IMR-90 (cell line): ENCODE measurements at regions not wholly inside any gene's neighbourhood (a gene's known extent, or its start where the extent isn't known, plus 50 kb on each side); places are given as distances from the start of the nearest gene placed in this dataset.

ENCODE experiments used
- ATAC-seq: fragments of 200-7000 bp; cut with Tn5 transposase; 2 replicates; pipeline ENCODE4 v1.9.1; 2020; ENCODE audit warnings: low read depth, mild to moderate bottlenecking, moderate library complexity
- BruUV-seq: library from RNA; stranded (reverse); fragments of 400-500 nt; replicated peaks from 2 replicates; lab custom pipeline; 2021; lab: Mats Ljungman, UMichigan
- CTCF ChIA-PET: fragments of 300-600 bp; formaldehyde crosslinking; extraction: SDS; loops from one replicate; lab custom pipeline; 2021; ENCODE audit warnings: antibody characterized with exemption; lab: Yijun Ruan, JAX
- POLR2A ChIA-PET: fragments of 300-600 bp; sonication (Branson Sonifier 250); formaldehyde crosslinking; loops from one replicate; lab custom pipeline; 2022; ENCODE audit warnings: antibody characterized with exemption; ENCODE audit not compliant: unreplicated experiment; lab: Charles Lee
- DNase-seq: peaks from one replicate; pipeline ENCODE4 v3.0.0; 2013
- H2AFZ ChIP-seq: replicated peaks from 2 replicates; pipeline ENCODE3; 2013; ENCODE audit warnings: low read length, mild to moderate bottlenecking; ENCODE audit not compliant: poor library complexity
- H2AK5ac ChIP-seq: 2 replicates; pipeline ENCODE4 v1.6.1; 2013; ENCODE audit warnings: low read depth, low read length, inconsistent platforms
- H2AK9ac ChIP-seq: replicated peaks from 2 replicates; pipeline ENCODE3; 2013; ENCODE audit warnings: mild to moderate bottlenecking, low read depth, low read length, moderate library complexity; ENCODE audit not compliant: poor library complexity
- H2BK120ac ChIP-seq: 2 replicates; pipeline ENCODE4 v1.6.1; 2013; ENCODE audit warnings: low read depth, low read length, inconsistent platforms
- H2BK15ac ChIP-seq: 3 replicates; pipeline ENCODE4 v1.6.1; 2013; ENCODE audit warnings: low read depth, low read length, inconsistent platforms
- H2BK20ac ChIP-seq: 2 replicates; pipeline ENCODE4 v1.6.1; 2013; ENCODE audit warnings: low read depth, mild to moderate bottlenecking, inconsistent platforms, low read length, moderate library complexity
- H2BK5ac ChIP-seq: 2 replicates; pipeline ENCODE4 v1.6.1; 2013; ENCODE audit warnings: mild to moderate bottlenecking, low read depth, low read length, inconsistent platforms; ENCODE audit not compliant: poor library complexity, severe bottlenecking
- H3K14ac ChIP-seq: replicated peaks from 2 replicates; pipeline ENCODE4 v1.6.1; 2013; ENCODE audit warnings: low read depth, low read length, inconsistent platforms
- H3K18ac ChIP-seq: 2 replicates; pipeline ENCODE4 v1.6.1; 2013; ENCODE audit warnings: low read depth, low read length, control low read depth
- H3K23ac ChIP-seq: 2 replicates; pipeline ENCODE4 v1.6.1; 2013; ENCODE audit warnings: low read depth, low read length, inconsistent platforms
- H3K27ac ChIP-seq: 2 replicates; pipeline ENCODE4 v1.5.1; 2013; ENCODE audit warnings: mild to moderate bottlenecking, control low read depth, low read length; ENCODE audit not compliant: insufficient read depth
- H3K27me3 ChIP-seq: 2 replicates; pipeline ENCODE4 v1.6.1; 2013; ENCODE audit warnings: low read length; ENCODE audit not compliant: control insufficient read depth, insufficient read depth
- H3K36me3 ChIP-seq: 2 replicates; pipeline ENCODE4 v1.6.1; 2013; ENCODE audit warnings: low read length, mixed read lengths; ENCODE audit not compliant: control insufficient read depth, insufficient read depth
- H3K4ac ChIP-seq: 2 replicates; pipeline ENCODE4 v1.6.1; 2013; ENCODE audit warnings: low read depth, low read length, inconsistent platforms
- H3K4me1 ChIP-seq: 2 replicates; pipeline ENCODE4 v1.6.1; 2013; ENCODE audit warnings: low read length, mixed read lengths; ENCODE audit not compliant: control insufficient read depth, insufficient read depth
- H3K4me2 ChIP-seq: 2 replicates; pipeline ENCODE4 v1.6.1; 2013; ENCODE audit warnings: low read depth, mild to moderate bottlenecking, control low read depth, low read length, moderate library complexity
- H3K4me3 ChIP-seq: 2 replicates; pipeline ENCODE4 v1.5.1; 2013; ENCODE audit warnings: low read depth, mild to moderate bottlenecking, control low read depth, low read length, moderate library complexity; ENCODE audit not compliant: insufficient read depth
- H3K56ac ChIP-seq: 2 replicates; pipeline ENCODE4 v1.6.1; 2013; ENCODE audit warnings: low read length, inconsistent platforms; ENCODE audit not compliant: insufficient read depth; ENCODE audit errors: extremely low read depth
- H3K79me1 ChIP-seq, 2 experiments: 2 replicates each; pipeline ENCODE4 v1.6.1; 2013; ENCODE audit warnings: low read length in 2 of 2, inconsistent platforms in 1 of 2, low read depth in 1 of 2
- H3K9ac ChIP-seq: 2 replicates; pipeline ENCODE4 v1.6.1; 2013; ENCODE audit warnings: low read depth, low read length, control low read depth
- H3K9me1 ChIP-seq: 2 replicates; pipeline ENCODE4 v1.6.1; 2013; ENCODE audit warnings: low read length, inconsistent platforms; ENCODE audit not compliant: insufficient read depth
- H3K9me3 ChIP-seq: 2 replicates; pipeline ENCODE4 v1.6.1; 2013; ENCODE audit warnings: low read length; ENCODE audit not compliant: control insufficient read depth, insufficient read depth
- H4K20me1 ChIP-seq: 2 replicates; pipeline ENCODE4 v1.6.1; 2013; ENCODE audit warnings: low read length, inconsistent platforms; ENCODE audit not compliant: insufficient read depth
- H4K5ac ChIP-seq: 2 replicates; pipeline ENCODE4 v1.6.1; 2013; ENCODE audit warnings: mild to moderate bottlenecking, low read depth, low read length, control low read depth
- H4K8ac ChIP-seq, 2 experiments: 2 replicates each; pipeline ENCODE4 v1.6.1; 2013; ENCODE audit warnings: low read depth in 2 of 2, low read length in 2 of 2, control low read depth in 1 of 2, inconsistent platforms in 1 of 2
- H4K91ac ChIP-seq: 2 replicates; pipeline ENCODE4 v1.6.1; 2013; ENCODE audit warnings: low read depth, low read length, inconsistent platforms; ENCODE audit not compliant: insufficient read depth
- BHLHE40 ChIP-seq: fragments of 150-350 bp; IDR thresholded peaks from 2 replicates; pipeline ENCODE4 v1.6.1; 2016; ENCODE audit warnings: mild to moderate bottlenecking, low read depth, low read length
- CEBPB ChIP-seq: IDR thresholded peaks from 2 replicates; pipeline ENCODE4 v1.6.1; 2012; ENCODE audit warnings: low read depth, low read length, improper control_type of control experiment
- CHD1 ChIP-seq: IDR thresholded peaks from 2 replicates; pipeline ENCODE4 v1.6.1; 2012; ENCODE audit warnings: low read depth, low read length, improper control_type of control experiment
- ELK1 ChIP-seq: fragments of 150-350 bp; IDR thresholded peaks from 2 replicates; pipeline ENCODE4 v1.6.1; 2016; ENCODE audit warnings: low read depth, mild to moderate bottlenecking, low read length, moderate library complexity, borderline replicate concordance
- FOS ChIP-seq: fragments of 150-350 bp; IDR thresholded peaks from 2 replicates; pipeline ENCODE4 v1.6.1; 2016; ENCODE audit warnings: low read depth, low read length
- MAFK ChIP-seq: IDR thresholded peaks from 2 replicates; pipeline ENCODE4 v1.6.1; 2012; ENCODE audit warnings: low read depth, low read length, improper control_type of control experiment
- MAZ ChIP-seq: IDR thresholded peaks from 2 replicates; pipeline ENCODE4 v1.6.1; 2012; ENCODE audit warnings: low read depth, mild to moderate bottlenecking, low read length, improper control_type of control experiment, moderate library complexity, borderline replicate concordance
- MXI1 ChIP-seq: IDR thresholded peaks from 2 replicates; pipeline ENCODE4 v1.6.1; 2012; ENCODE audit warnings: low read depth, mild to moderate bottlenecking, low read length, moderate library complexity, borderline replicate concordance
- NFE2L2 ChIP-seq: fragments of 150-350 bp; IDR thresholded peaks from 2 replicates; pipeline ENCODE4 v1.6.1; 2016; ENCODE audit warnings: low read depth, mild to moderate bottlenecking, low read length
- POLR2A ChIP-seq: IDR thresholded peaks from 2 replicates; pipeline ENCODE4 v1.6.1; 2012; ENCODE audit warnings: mild to moderate bottlenecking, low read depth, low read length
- RAD21 ChIP-seq: IDR thresholded peaks from 2 replicates; pipeline ENCODE4 v1.6.1; 2012; ENCODE audit warnings: low read length, improper control_type of control experiment
- RCOR1 ChIP-seq: IDR thresholded peaks from 2 replicates; pipeline ENCODE4 v1.6.1; 2012; ENCODE audit warnings: mild to moderate bottlenecking, low read length, improper control_type of control experiment; ENCODE audit not compliant: insufficient replicate concordance
- RFX5 ChIP-seq: IDR thresholded peaks from 2 replicates; pipeline ENCODE4 v1.8.0; 2012; ENCODE audit warnings: low read depth, mild to moderate bottlenecking, low read length, moderate library complexity
- SMC3 ChIP-seq: fragments of 150-350 bp; IDR thresholded peaks from 2 replicates; pipeline ENCODE4 v1.6.1; 2016; ENCODE audit warnings: low read depth, mild to moderate bottlenecking, antibody characterized with exemption, low read length, moderate library complexity
- USF2 ChIP-seq: fragments of 150-350 bp; IDR thresholded peaks from 2 replicates; pipeline ENCODE4 v1.6.1; 2017; ENCODE audit warnings: mild to moderate bottlenecking, antibody characterized with exemption, low read length, low read depth
- WGBS, 2 experiments: methylation state at CpG; one replicate each; pipeline versions ENCODE4 v1.1.5 to v1.1.7; 2013; ENCODE audit warnings: missing lambda C conversion rate in 2 of 2; ENCODE audit not compliant: insufficient read length in 1 of 2; ENCODE audit errors: extremely low coverage in 2 of 2; 5-methylcytosine and 5-hydroxymethylcytosine counted together
- dilution Hi-C: fragments of 300-500 bp; cut with HindIII; formaldehyde crosslinking; loops from one replicate; pipeline ENCODE4 v1.14.3; 2018; ENCODE audit warnings: low sequenced_read_pairs; ENCODE audit not compliant: unreplicated experiment
- in situ Hi-C: fragments of 300-500 bp; cut with MboI; formaldehyde crosslinking; loops from 3 replicates; pipeline ENCODE4 v1.14.3; 2019; ENCODE audit warnings: low sequenced_read_pairs, inconsistent platforms, mixed read lengths
- intact Hi-C: fragments of 100-400 bp; cut with micrococcal nuclease; formaldehyde crosslinking; loops from 2 replicates; pipeline ENCODE4 v1.10.0; 2022
- TF ChIP-seq, protein P1 (sequence below): conservative IDR thresholded peaks from 2 replicates; pipeline ENCODE4 v1.5.1; 2012; ENCODE audit warnings: mild to moderate bottlenecking, low read depth, low read length, improper control_type of control experiment

- H4K5ac ChIP-seq = no peak overlapping the region
- H3K27me3 ChIP-seq = no peaks in the 10 kb centered on the region
- in situ Hi-C loops (no loop called here), intact Hi-C loops (no loop called here), dilution Hi-C loops (no loop called here)
- no peak overlapping the region for H2BK20ac ChIP-seq
- no peak overlapping the region for H3K14ac ChIP-seq
- H3K56ac ChIP-seq = no peak overlapping the region
- H3K9ac ChIP-seq = no peak overlapping the region
- no peak overlapping the region for H2BK120ac ChIP-seq
- ChIA-PET POLR2A (no interaction called here), CTCF (no interaction called here)
- no peak overlapping the region for H2AFZ ChIP-seq
- no peak overlapping the region for H2BK5ac ChIP-seq
- H3K4me1 ChIP-seq = no peaks in the 10 kb centered on the region
- DNase-seq = no peak
- TF ChIP-seq POLR2A (no peak), RFX5 (no peak), FOS (no peak), MXI1 (no peak), SMC3 (no peak), MAFK (no peak), RCOR1 (no peak), NFE2L2 (no peak), RAD21 (no peak), ELK1 (no peak), CHD1 (no peak), MAZ (no peak), BHLHE40 (no peak), USF2 (no peak), CEBPB (no peak)
- TF ChIP-seq, protein P1, sequence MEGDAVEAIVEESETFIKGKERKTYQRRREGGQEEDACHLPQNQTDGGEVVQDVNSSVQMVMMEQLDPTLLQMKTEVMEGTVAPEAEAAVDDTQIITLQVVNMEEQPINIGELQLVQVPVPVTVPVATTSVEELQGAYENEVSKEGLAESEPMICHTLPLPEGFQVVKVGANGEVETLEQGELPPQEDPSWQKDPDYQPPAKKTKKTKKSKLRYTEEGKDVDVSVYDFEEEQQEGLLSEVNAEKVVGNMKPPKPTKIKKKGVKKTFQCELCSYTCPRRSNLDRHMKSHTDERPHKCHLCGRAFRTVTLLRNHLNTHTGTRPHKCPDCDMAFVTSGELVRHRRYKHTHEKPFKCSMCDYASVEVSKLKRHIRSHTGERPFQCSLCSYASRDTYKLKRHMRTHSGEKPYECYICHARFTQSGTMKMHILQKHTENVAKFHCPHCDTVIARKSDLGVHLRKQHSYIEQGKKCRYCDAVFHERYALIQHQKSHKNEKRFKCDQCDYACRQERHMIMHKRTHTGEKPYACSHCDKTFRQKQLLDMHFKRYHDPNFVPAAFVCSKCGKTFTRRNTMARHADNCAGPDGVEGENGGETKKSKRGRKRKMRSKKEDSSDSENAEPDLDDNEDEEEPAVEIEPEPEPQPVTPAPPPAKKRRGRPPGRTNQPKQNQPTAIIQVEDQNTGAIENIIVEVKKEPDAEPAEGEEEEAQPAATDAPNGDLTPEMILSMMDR = no peak
- H3K36me3 ChIP-seq = no peaks in the 10 kb centered on the region
- H3K27ac ChIP-seq = no peak overlapping the region
- H2BK15ac ChIP-seq = no peak overlapping the region
- no peak overlapping the region for H3K23ac ChIP-seq
- no peaks in the 10 kb centered on the region; the same call in 1 of the 2 replicates for H3K9me3 ChIP-seq
- no peak overlapping the region for H3K4ac ChIP-seq
- BruUV-seq = no TSS peak
- no peak overlapping the region for H2AK5ac ChIP-seq
- H4K8ac ChIP-seq = no peak overlapping the region
- no peaks in the 10 kb centered on the region for H3K9me1 ChIP-seq
- no peak overlapping the region for H3K4me2 ChIP-seq
- no CpG with 5 or more reads among the region's 1 CpG for WGBS, 2 experiments
- H4K91ac ChIP-seq = no peak overlapping the region
- no peaks in the 10 kb centered on the region for H4K20me1 ChIP-seq
- H3K4me3 ChIP-seq = no peak overlapping the region
- no peak for ATAC-seq
- no peaks in the 10 kb centered on the region for H3K79me1 ChIP-seq
- H2AK9ac ChIP-seq = no peak overlapping the region
- H3K18ac ChIP-seq = no peak overlapping the region
Observed at GRCh38 chr2:59881218-59881617, 672.2 kb downstream of the BCL11A start.
